ENCODE measurements at regions not wholly inside any gene's neighbourhood (a gene's known extent, or its start where the extent isn't known, plus 50 kb on each side); places are given as distances from the start of the nearest gene placed in this dataset.

GRCh38 chr11:23885801-23886200, 611.1 kb upstream of the LUZP2 start:
- no peak for TF ChIP-seq POLR2A (IDR thresholded peaks at IDR 0.05)
- no peak for TF ChIP-seq CTCF (IDR thresholded peaks at IDR 0.05)
